PC-3 (cell line): ENCODE measurements at regions not wholly inside any gene's neighbourhood (a gene's known extent, or its start where the extent isn't known, plus 50 kb on each side); places are given as distances from the start of the nearest gene placed in this dataset.

ENCODE experiments used
- ATAC-seq: fragments of 200-7000 bp; cut with Tn5 transposase; 2 replicates; pipeline ENCODE4 v1.9.1; 2020; ENCODE audit warnings: mild to moderate bottlenecking, moderate library complexity
- BruUV-seq: library from RNA; stranded (reverse); fragments of 400-500 nt; replicated peaks from 2 replicates; lab custom pipeline; 2021; lab: Mats Ljungman, UMichigan
- CTCF ChIA-PET: fragments of 300-600 bp; sonication (Branson Sonifier 250); formaldehyde crosslinking; loops from one replicate; lab custom pipeline; 2022; ENCODE audit warnings: antibody characterized with exemption; lab: Charles Lee
- POLR2A ChIA-PET: fragments of 300-600 bp; sonication (Branson Sonifier 250); formaldehyde crosslinking; loops from one replicate; lab custom pipeline; 2022; ENCODE audit warnings: antibody characterized with exemption; ENCODE audit not compliant: unreplicated experiment; lab: Charles Lee
- DNase-seq: peaks from one replicate; pipeline ENCODE4 v3.0.0-alpha.2; 2015
- H2AFZ ChIP-seq: fragments of 300-600 bp; sonication (generic); 2 replicates; pipeline ENCODE4 v1.6.0; 2016; ENCODE audit warnings: antibody characterized with exemption, low read length
- H3F3A ChIP-seq: fragments of 300-600 bp; sonication (generic); one replicate; pipeline ENCODE4 v1.6.0; 2017; ENCODE audit warnings: antibody characterized with exemption, low read length, control low read depth, mild to moderate bottlenecking; ENCODE audit not compliant: unreplicated experiment
- H3K27ac ChIP-seq: fragments of 300-600 bp; sonication (generic); 2 replicates; pipeline ENCODE4 v1.5.1; 2016; ENCODE audit warnings: mild to moderate bottlenecking, low read length
- H3K27me3 ChIP-seq: fragments of 300-600 bp; sonication (generic); 2 replicates; pipeline ENCODE4 v1.6.1; 2016; ENCODE audit warnings: low read length, mixed read lengths
- H3K36me3 ChIP-seq: fragments of 300-600 bp; sonication (generic); 2 replicates; pipeline ENCODE4 v1.6.1; 2016; ENCODE audit warnings: low read depth, mixed run types, low read length, mixed read lengths
- H3K4me1 ChIP-seq: fragments of 300-600 bp; sonication (generic); 2 replicates; pipeline ENCODE4 v1.5.1; 2016; ENCODE audit warnings: low read length; ENCODE audit not compliant: insufficient read depth
- H3K4me2 ChIP-seq: fragments of 300-600 bp; sonication (generic); 2 replicates; pipeline ENCODE4 v1.6.0; 2016; ENCODE audit warnings: low read length
- H3K4me3 ChIP-seq: fragments of 300-600 bp; sonication (generic); 2 replicates; pipeline ENCODE4 v1.5.1; 2016; ENCODE audit warnings: mild to moderate bottlenecking, low read length, mixed read lengths
- H3K79me2 ChIP-seq: fragments of 300-600 bp; sonication (generic); 2 replicates; pipeline ENCODE4 v1.6.1; 2017; ENCODE audit warnings: low read length, mixed read lengths
- H3K9ac ChIP-seq: fragments of 300-600 bp; sonication (generic); 2 replicates; pipeline ENCODE4 v1.6.0; 2016; ENCODE audit warnings: mild to moderate bottlenecking, low read length
- H3K9me2 ChIP-seq: fragments of 300-600 bp; sonication (generic); replicated peaks from 2 replicates; pipeline ENCODE4 v1.6.1; 2016; ENCODE audit warnings: mixed run types, low read length, mixed read lengths
- H3K9me3 ChIP-seq: fragments of 300-600 bp; sonication (generic); 2 replicates; pipeline ENCODE4 v1.6.1; 2016; ENCODE audit warnings: low read length, mixed read lengths
- H4K20me1 ChIP-seq: fragments of 300-600 bp; sonication (generic); 2 replicates; pipeline ENCODE4 v1.6.1; 2016; ENCODE audit warnings: low read length, mixed read lengths
- CTCF ChIP-seq: fragments of 300-600 bp; sonication (generic); conservative IDR thresholded peaks from 2 replicates; pipeline ENCODE4 v1.5.1; 2017; ENCODE audit warnings: antibody characterized with exemption, low read depth, mild to moderate bottlenecking, low read length
- EZH2 ChIP-seq: fragments of 300-600 bp; sonication (generic); IDR thresholded peaks from one replicate; pipeline ENCODE4 v1.6.1; 2017; ENCODE audit warnings: antibody characterized with exemption, mild to moderate bottlenecking, low read length; ENCODE audit not compliant: unreplicated experiment
- EZH2phosphoT487 ChIP-seq: fragments of 300-600 bp; sonication (generic); IDR thresholded peaks from 2 replicates; pipeline ENCODE4 v1.6.1; 2018; ENCODE audit warnings: mild to moderate bottlenecking, antibody characterized with exemption, low read length, borderline replicate concordance
- intact Hi-C: fragments of 100-400 bp; cut with micrococcal nuclease; formaldehyde crosslinking; loops from 2 replicates; pipeline ENCODE4 v1.9.0; 2023

- no peak overlapping the region for H3K4me2 ChIP-seq
- H3K36me3 ChIP-seq = 0 out of 2 replicates have a peak, but pooled peaks cover 3% of the 10 kb centered on the region
- H3F3A ChIP-seq = no peaks in the 10 kb centered on the region
- H3K9me2 ChIP-seq = no peaks in the 10 kb centered on the region
- DNase-seq = peak; percentile 6
- no peak overlapping the region for H3K4me3 ChIP-seq
- no peak overlapping the region for H2AFZ ChIP-seq
- no peaks in the 10 kb centered on the region for H4K20me1 ChIP-seq
- TF ChIP-seq EZH2 (no peak), EZH2phosphoT487 (no peak), CTCF (no peak)
- H3K9ac ChIP-seq = no peak overlapping the region
- H3K4me1 ChIP-seq = no peaks in the 10 kb centered on the region
- ChIA-PET CTCF (no interaction called here), POLR2A (no interaction called here)
- intact Hi-C loops = no loop called here
- H3K9me3 ChIP-seq = 0 out of 2 replicates have a peak, but pooled peaks cover 4% of the 10 kb centered on the region
- BruUV-seq = no TSS peak
- no peak overlapping the region for H3K27ac ChIP-seq
- no peak for ATAC-seq
- H3K79me2 ChIP-seq = no peaks in the 10 kb centered on the region
- H3K27me3 ChIP-seq = no peaks in the 10 kb centered on the region
Observed at GRCh38 chr14:101167428-101167827, 263.9 kb upstream of the RTL1 start.

- H3K9me3 ChIP-seq = 0 out of 2 replicates have a peak, but pooled peaks cover 4% of the 10 kb centered on the region
- BruUV-seq = no TSS peak
- no peaks in the 10 kb centered on the region for H3K27me3 ChIP-seq
- 0 out of 2 replicates have a peak, but pooled peaks cover 3% of the 10 kb centered on the region for H3K36me3 ChIP-seq
- ChIA-PET POLR2A (no interaction called here), CTCF (no interaction called here)
- no peak for TF ChIP-seq CTCF
- no peak for TF ChIP-seq EZH2
- no peaks in the 10 kb centered on the region for H3K79me2 ChIP-seq
- H3K4me3 ChIP-seq = no peak overlapping the region
- no peak overlapping the region for H3K4me2 ChIP-seq
- intact Hi-C loops = no loop called here
- H3K27ac ChIP-seq = no peak overlapping the region
- no peak overlapping the region for H2AFZ ChIP-seq
- ATAC-seq = no peak
- no peaks in the 10 kb centered on the region for H4K20me1 ChIP-seq
- H3K4me1 ChIP-seq = no peaks in the 10 kb centered on the region
- no peaks in the 10 kb centered on the region for H3K9me2 ChIP-seq
- no peaks in the 10 kb centered on the region for H3F3A ChIP-seq
- no peak for DNase-seq
- no peak overlapping the region for H3K9ac ChIP-seq
Observed at GRCh38 chr14:101169267-101169666, 265.7 kb upstream of the RTL1 start.

- intact Hi-C loops = no loop called here
Observed at GRCh38 chr14:101171650-101172049, 268.1 kb upstream of the RTL1 start.

More at GRCh38 chr14:101171650-101172049, 268.1 kb upstream of the RTL1 start:
- TF ChIP-seq EZH2 (no peak), EZH2phosphoT487 (no peak), CTCF (no peak)
- no peak overlapping the region for H3K4me3 ChIP-seq
- ChIA-PET CTCF (no interaction called here), POLR2A (no interaction called here)
- H3K4me1 ChIP-seq = no peaks in the 10 kb centered on the region
- H3K9me2 ChIP-seq = no peaks in the 10 kb centered on the region
- no peak for ATAC-seq
- no peak overlapping the region for H3K9ac ChIP-seq
- no peaks in the 10 kb centered on the region for H3K27me3 ChIP-seq
- no peak overlapping the region for H2AFZ ChIP-seq
- no peak for DNase-seq
- H4K20me1 ChIP-seq = no peaks in the 10 kb centered on the region
- H3K4me2 ChIP-seq = no peak overlapping the region
- BruUV-seq = no TSS peak
- no peak overlapping the region for H3K27ac ChIP-seq
- H3F3A ChIP-seq = no peaks in the 10 kb centered on the region
- H3K9me3 ChIP-seq = 0 out of 2 replicates have a peak, but pooled peaks cover 2% of the 10 kb centered on the region
- no peaks in the 10 kb centered on the region for H3K79me2 ChIP-seq
- 0 out of 2 replicates have a peak, but pooled peaks cover 2% of the 10 kb centered on the region for H3K36me3 ChIP-seq
